Progenitor cell of endocrine pancreas (in vitro differentiated cells): ENCODE measurements at regions not wholly inside any gene's neighbourhood (a gene's known extent, or its start where the extent isn't known, plus 50 kb on each side); places are given as distances from the start of the nearest gene placed in this dataset.

Experiments used
- DNase-seq: peaks from one replicate; pipeline ENCODE4 v3.0.0; 2021; ENCODE audit warnings: low spot score; ENCODE audit not compliant: unreplicated experiment
- H3K27ac Mint-ChIP-seq: 2 replicates; pipeline ENCODE4 v1.8.0; 2021; ENCODE audit warnings: mild to moderate bottlenecking, moderate library complexity, mixed read lengths
- H3K27me3 Mint-ChIP-seq: 2 replicates; pipeline ENCODE4 v1.8.0; 2021; ENCODE audit warnings: mixed read lengths
- H3K36me3 Mint-ChIP-seq: 2 replicates; pipeline ENCODE4 v1.8.0; 2022; ENCODE audit warnings: mixed read lengths; ENCODE audit not compliant: insufficient read depth
- H3K4me1 Mint-ChIP-seq: 2 replicates; pipeline ENCODE4 v1.8.0; 2021; ENCODE audit warnings: low read depth, mixed read lengths
- H3K4me3 Mint-ChIP-seq: 2 replicates; pipeline ENCODE4 v1.8.0; 2021; ENCODE audit warnings: low read depth, mild to moderate bottlenecking, moderate library complexity, mixed read lengths
- H3K9me3 Mint-ChIP-seq: 2 replicates; pipeline ENCODE4 v1.8.0; 2021; ENCODE audit warnings: low read depth, mixed read lengths
- CTCF ChIP-seq: fragments of 200-600 bp; sonication (generic); IDR thresholded peaks from one replicate; pipeline ENCODE4 v1.5.0; 2021; ENCODE audit warnings: antibody characterized with exemption, mild to moderate bottlenecking; ENCODE audit not compliant: unreplicated experiment

- Mint-ChIP-seq H3K27ac (no peak overlapping the region), H3K4me1 (peaks cover 14% of the 10 kb centered on the region), H3K27me3 (peaks cover 10% of the 10 kb centered on the region), H3K9me3 (no peaks in the 10 kb centered on the region), H3K36me3 (no peaks in the 10 kb centered on the region), H3K4me3 (no peak overlapping the region)
- no peak for DNase-seq
- TF ChIP-seq CTCF = no peak
These were observed 454.4 kb downstream of the FUT8 start for GRCh38 chr14:65866886-65867285.

GRCh38 chr14:65867333-65867732, 454.8 kb downstream of the FUT8 start:
- H3K36me3 Mint-ChIP-seq = no peaks in the 10 kb centered on the region
- H3K9me3 Mint-ChIP-seq = no peaks in the 10 kb centered on the region
- no peak for DNase-seq
- peaks cover 14% of the 10 kb centered on the region for H3K4me1 Mint-ChIP-seq
- no peak overlapping the region for H3K4me3 Mint-ChIP-seq
- H3K27ac Mint-ChIP-seq = no peak overlapping the region
- peaks cover 10% of the 10 kb centered on the region for H3K27me3 Mint-ChIP-seq
- TF ChIP-seq CTCF = no peak

- no peaks in the 10 kb centered on the region for H3K36me3 Mint-ChIP-seq
- no peak overlapping the region for H3K4me3 Mint-ChIP-seq
- no peak for TF ChIP-seq CTCF
- H3K27me3 Mint-ChIP-seq = peaks cover 2% of the 10 kb centered on the region
- no peak for DNase-seq
- H3K4me1 Mint-ChIP-seq = no peaks in the 10 kb centered on the region
- H3K9me3 Mint-ChIP-seq = no peaks in the 10 kb centered on the region
- no peak overlapping the region for H3K27ac Mint-ChIP-seq
These were observed 460.0 kb downstream of the FUT8 start for GRCh38 chr14:65872536-65872935.

- Mint-ChIP-seq H3K27me3 (no peaks in the 10 kb centered on the region), H3K27ac (no peak overlapping the region), H3K9me3 (peaks cover 5% of the 10 kb centered on the region), H3K36me3 (no peaks in the 10 kb centered on the region), H3K4me3 (no peak overlapping the region), H3K4me1 (no peaks in the 10 kb centered on the region)
- no peak for TF ChIP-seq CTCF
- DNase-seq = no peak
These were observed 464.6 kb downstream of the FUT8 start for GRCh38 chr14:65877166-65877565.

- Mint-ChIP-seq H3K4me1 (no peaks in the 10 kb centered on the region), H3K36me3 (no peaks in the 10 kb centered on the region)
- no peak for DNase-seq
These were observed 465.1 kb downstream of the FUT8 start for GRCh38 chr14:65877624-65878023.

More at GRCh38 chr14:65877624-65878023, 465.1 kb downstream of the FUT8 start:
- H3K4me3 Mint-ChIP-seq = no peak overlapping the region
- H3K9me3 Mint-ChIP-seq = peaks cover 5% of the 10 kb centered on the region
- no peak for TF ChIP-seq CTCF
- H3K27me3 Mint-ChIP-seq = no peaks in the 10 kb centered on the region
- H3K27ac Mint-ChIP-seq = no peak overlapping the region
